GM21529 (cell line): ENCODE measurements at regions not wholly inside any gene's neighbourhood (a gene's known extent, or its start where the extent isn't known, plus 50 kb on each side); places are given as distances from the start of the nearest gene placed in this dataset.
"Not testable (repeated sequence)": the region's sequence is repeated elsewhere in the genome, so short reads cannot be mapped to it uniquely, and the experiment has no call there.

ENCODE experiments used
- ATAC-seq: cut with Tn5 transposase; IDR thresholded peaks from one replicate; pipeline ENCODE4 v1.9.1; 2021; ENCODE audit not compliant: unreplicated experiment

DNA sequence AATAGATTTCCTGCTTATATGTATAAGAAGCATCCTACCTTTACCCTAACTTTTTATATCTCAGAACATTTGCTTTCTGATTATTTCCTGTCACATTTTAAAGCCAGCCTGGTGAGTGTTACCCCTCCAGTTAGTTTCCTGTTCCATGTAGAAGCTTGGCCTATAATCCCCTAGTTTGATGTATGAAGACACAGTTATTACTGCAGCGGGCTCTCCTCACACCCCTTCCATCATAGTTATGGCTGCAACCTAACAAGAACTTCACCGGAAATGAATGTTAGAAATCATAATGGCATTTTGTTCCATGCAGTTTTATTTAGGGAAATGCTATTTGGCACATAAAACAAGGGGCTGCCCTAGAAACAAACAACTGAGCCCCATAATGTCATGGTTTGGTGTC is 400.2 kb upstream of the SETBP1 start:
- ATAC-seq = no peak

DNA sequence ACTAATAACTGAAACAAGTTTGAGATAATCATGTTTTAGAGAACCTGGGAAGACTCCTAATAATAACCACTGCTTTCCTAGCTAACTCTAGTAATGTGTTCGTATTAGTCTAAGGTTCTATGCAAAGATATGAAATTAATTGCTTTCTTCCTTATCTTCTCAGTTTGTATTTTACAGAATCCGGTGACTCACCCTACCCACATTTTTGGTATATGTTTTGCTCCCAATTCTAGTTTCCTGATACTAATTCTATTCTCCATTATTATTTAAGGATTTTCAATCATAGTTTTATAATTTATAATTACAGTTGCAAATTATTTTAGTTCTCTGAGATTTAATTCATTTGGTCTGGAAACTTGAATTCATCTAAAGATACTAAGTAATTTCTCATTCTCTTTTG is 394.6 kb upstream of the SETBP1 start:
- no peak for ATAC-seq

DNA sequence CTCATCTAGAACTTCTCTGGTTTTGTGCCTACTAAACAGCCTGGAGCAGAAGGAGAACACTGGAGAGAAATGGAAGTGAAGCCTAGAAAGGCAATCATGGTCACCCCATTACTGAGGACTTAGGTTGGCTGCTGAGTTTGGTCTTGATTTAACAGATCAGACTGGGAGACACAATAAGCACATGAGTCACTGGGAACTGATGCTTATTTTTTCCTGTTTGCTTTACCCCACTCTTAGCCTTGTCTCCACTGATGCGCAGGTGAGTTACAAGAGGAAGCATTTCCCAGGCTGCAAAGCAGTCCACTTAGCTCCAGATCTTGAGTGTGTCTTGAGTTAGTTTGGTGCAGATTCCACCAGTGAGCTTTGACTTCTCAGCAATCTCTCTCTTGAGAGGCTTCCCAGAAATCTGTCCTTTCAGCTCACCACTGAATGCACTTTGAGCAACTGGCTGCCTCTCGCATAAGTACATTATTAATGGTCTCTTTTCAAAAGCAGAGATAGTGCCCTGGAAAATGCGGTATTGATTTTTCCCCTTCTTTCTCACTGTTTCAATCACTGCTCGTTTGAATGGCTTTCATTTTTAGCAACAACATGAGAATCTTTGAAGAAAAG is 390.2 kb upstream of the SETBP1 start:
- ATAC-seq = no peak

DNA sequence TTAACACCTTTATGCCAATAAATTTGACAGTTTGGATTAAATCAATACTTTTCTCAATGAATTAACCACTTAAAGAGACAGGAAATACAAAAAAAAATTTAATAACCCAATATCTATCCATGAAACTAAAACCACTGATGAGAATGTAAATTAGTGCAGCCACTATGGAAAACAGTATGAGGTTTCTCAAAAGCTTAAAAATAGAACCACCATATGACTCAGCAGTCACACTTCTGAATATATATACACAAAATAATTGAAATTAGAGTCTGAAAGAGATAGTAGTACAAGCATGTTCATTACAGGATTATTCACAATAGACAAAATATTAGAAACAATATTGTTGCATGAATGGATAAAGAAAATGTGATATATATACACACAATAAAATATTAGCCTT is 382.1 kb upstream of the SETBP1 start:
- ATAC-seq = no peak

DNA sequence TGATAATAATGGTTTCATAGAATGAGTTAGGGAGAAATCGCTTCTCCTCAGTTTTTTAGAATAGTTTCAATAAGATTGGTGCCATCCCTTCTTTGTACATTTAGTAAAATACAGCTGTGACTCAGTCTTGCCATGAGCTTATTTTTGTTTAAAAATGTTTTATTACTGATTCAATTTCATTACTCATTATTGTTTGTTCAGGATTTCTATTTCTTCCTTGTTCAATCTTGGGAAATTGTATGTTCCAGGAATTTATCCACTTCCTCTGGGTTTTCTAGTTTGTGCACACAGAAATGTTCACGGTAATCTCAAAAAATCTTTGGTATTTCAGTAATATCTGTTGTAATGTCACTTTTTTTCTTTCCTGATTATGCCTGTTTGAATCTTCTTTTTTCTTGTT is 371.5 kb upstream of the SETBP1 start:
- ATAC-seq = no peak

DNA sequence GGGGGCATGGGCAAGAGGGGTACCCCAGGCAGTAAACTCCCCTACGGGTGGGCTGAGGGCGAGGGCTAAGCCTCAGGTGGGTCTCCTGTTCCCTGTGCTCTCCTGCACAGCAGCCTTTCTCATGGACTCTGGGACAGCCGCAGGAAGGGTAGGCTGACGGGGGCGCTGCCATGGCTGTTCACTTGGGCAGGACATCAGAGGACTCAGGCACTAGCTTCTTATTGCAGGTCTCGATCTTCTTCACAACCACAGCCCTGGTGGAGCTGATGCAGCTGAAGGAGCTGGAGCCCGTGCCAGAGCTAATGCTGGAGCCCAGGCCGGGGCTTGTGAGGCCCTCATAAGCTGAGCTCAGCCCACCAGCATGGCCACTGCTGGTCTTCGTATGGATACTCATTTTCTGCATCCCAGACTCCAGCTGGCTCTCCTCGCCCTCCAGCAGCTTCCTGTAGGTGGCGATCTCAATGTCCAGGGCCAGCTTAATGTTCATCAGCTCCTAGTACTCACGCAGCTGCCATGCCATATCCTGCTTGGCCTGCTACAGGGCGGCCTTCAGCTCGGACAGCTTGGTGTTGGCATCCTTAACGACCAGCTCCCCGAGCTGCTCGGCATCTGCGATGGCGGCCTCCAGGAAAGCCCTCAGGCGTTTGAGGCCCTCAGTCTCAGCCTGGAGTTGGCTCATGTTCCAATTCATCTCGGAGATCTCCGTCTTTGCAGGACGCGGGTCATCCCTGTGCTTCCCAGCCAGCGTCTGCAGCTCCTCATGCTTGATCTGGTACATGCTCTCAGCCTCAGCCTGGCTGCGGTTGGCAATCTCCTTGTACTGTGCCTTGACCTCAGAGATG is 359.8 kb upstream of the SETBP1 start:
- no peak for ATAC-seq

DNA sequence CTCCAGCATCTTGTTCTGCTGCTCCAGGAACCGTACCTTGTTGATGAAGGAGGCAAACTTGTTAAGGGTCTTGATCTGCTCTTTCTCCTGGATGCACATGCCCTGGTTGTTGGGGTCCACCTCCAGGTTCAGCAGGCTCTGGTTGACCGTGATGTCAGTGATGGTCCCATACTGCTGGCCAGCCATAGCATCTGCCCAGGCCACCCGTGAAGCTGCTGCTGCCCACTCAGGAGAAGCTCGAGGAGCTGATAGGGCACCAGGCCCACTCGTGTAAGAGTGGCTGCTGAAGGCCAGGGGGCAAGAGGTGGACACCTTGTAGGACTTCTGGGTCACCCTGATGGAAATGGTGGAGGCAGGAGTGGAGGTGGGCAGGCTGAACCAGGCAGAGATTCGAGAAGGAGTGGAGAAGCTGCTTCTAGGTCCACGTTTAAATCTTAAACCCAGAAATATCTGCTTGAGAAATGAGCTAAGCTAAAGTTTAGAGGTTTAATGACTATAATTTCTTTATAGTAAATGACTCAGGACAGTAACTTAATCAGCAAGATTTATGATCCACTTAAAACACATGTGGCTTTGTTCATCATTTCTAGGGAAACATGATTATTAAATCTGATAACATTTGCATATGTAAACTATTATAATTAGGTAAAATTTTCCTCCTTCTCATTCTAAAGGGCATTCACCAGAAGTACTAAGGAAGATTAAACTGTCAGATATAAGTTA is 358.7 kb upstream of the SETBP1 start:
- ATAC-seq = no peak

DNA sequence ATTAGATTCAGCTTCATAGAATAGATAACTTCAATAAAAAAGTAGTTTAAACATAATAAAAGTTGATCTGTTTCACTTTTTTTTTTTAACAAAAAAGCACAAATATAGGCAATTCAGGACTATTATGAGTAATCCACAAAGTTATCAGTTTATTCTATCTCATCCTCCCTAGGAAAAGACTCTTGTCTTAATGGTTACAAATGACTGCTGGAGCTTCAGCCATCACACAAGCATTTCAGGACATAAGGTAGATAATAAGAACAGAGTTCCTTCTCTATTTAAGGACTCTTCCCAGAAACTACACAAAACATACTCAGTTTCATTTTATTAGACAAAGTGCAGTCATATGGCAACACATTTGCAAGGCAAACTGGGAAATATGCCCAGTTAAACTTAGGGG is 357.6 kb upstream of the SETBP1 start:
- no peak for ATAC-seq

DNA sequence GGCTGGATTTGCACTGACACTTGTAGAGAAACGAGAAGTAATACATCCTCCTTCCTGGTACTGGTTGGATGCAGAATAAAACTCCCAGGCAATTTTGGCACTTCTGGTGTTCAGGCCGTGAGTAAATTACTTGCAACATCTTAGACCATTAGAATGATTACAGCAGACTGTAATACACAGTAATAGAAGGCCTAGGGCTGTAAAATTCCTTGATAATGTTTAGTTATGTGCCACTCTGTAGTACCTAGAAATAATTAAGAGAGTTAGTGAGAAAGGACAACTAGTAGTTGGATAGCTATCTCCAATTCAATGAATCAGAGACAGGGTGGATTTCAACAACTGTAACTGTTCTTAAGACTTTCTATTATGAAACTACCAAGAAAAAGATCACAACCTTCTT is 356.3 kb upstream of the SETBP1 start:
- ATAC-seq = no peak

DNA sequence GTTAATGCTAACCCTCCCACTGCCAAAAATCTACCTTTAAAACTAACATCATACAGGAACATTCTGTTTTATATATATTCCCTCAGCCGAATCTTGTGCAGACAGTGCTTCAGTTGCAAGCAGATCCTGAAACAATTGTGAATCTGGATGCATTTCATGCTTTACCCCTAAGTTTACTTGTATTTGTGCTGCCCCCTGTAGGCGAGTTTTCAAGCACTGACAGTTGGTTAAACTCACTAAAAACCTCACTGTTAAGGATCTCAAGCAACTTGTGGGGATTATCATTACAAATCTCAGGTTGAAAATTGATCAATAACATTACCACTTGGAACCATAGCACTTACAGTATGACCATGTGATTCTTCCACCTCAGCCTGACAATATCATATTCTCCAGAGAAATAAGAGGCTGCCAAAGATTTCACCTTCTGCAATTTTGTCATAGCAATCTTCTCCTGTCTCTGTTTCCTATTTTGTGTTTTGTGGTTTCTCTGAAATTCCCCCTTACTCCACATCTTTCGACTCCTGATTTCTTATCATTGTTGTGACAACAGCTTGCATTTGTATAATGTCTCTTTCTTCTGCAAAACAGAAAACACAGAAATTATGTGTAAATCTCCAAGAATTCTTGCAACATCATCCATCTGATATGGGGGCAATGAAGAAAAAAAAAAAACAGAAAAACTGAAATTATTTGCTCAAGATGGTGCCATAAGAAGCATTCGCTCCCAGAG is 354.6 kb upstream of the SETBP1 start:
- no peak for ATAC-seq

DNA sequence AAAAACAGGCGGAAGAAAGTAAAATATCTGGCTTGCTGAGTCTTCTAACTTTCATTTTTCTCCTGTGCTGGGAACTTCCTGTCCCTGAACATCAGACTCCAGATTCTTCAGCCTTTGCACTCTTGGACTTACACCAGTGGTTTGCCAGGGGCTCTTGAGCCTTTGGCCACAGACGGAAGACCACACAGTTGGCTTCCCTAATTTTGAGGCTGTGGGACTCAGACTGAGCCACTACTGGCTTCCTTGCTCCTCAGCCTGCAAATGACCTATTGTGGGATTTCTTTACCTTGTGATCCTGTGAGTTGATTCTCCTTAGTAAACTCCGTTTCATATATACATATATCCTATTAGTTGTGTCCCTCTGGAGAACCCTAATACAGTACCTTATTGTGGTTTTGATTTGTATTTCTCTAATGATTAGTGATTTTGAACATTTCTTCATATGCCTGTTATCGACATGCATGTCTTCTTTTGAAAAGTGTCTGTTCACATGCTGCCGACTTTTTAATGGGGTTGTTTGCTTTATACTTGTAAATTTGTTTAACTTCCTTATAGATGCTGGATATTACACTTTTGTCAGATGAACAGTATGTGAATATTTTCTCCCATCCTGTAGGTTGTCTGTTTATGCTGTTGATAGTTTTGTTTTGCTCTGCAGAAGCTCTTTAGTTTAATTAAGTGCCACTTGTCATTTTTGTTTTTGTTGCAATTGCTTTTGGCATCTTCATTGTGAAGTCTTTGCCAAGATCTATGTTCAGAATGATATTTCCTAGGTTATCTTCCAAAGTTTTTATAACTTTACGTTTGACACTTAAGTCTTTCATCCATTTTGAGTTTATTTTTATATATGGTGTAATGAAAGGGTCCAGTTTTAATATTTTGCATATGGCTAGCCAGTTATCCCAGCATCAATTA is 348.8 kb upstream of the SETBP1 start:
- ATAC-seq = no peak

DNA sequence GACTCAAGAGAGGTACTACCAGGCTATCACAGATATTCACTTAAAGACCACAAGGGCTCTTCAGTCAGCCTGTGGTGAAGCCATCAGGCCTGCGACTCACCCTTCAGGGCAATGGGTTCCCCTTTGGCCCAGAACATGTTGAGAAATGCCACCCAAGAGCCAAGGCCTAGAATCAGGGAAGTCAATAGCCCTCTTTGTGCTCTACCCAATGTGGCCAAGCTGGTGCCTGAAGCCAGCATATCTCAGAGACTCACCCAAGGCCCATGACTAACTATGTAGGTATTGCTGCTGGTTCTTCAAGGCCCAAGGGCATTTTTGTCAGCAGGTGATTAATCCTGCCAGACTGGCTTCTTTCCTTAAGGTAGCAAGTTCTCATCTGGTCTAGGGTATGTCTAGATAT is 338.9 kb upstream of the SETBP1 start:
- no peak for ATAC-seq

DNA sequence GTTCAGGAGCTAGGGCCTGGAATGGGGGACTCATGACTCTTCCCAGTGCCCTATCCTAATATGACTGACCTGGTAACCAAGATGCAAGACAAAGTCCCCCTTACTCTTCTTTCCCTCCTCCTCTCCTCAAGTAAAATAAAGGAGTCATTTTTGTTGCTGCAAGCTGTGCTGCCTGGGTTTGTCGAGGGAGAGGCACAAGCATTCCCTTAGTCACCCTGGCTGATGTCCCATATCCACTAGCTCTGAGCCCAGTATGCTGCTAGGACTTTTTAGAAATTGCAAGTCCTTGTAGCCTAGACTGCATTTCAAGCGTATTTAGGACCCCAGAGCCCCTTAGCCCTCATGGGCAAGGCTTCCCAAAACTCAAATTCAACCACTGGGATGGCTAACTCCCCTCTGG is 338.5 kb upstream of the SETBP1 start:
- no peak for ATAC-seq

DNA sequence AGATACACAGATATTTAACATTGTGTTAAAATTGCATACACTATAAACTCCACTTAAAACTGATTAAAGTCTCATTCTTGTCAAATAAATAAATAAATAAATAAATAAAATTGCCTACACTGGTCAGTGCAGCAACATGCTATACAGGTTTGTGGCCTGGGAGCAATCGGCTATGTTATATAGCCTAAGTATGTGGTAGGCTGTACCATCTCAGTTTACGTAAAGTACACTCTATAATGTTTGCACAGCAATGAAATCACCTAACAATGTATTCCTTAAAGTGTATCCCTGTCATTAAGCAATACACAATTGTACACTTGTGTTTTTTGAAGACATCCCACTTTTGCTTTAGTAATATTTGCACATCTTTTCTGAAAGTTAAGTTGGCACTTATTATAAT is 337.7 kb upstream of the SETBP1 start:
- ATAC-seq = no peak

DNA sequence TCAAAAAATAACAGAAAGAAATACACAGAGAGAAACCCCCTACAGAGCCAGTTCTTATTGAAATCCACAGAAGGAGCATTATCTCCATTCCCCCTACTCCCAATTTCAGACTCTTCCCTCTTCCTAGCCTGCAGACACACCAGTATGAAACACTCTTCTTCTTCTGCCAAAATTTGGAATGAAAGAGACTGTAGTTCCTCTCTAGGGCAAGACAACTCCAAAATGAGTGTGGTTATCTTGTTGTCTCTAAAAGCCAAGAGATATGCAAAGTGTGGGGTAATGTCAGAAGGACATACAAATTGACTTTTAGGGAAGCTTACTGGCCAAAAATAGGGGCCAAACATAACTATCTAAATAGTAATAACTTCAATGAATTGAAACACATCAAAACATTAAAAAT is 337.1 kb upstream of the SETBP1 start:
- ATAC-seq = no peak

DNA sequence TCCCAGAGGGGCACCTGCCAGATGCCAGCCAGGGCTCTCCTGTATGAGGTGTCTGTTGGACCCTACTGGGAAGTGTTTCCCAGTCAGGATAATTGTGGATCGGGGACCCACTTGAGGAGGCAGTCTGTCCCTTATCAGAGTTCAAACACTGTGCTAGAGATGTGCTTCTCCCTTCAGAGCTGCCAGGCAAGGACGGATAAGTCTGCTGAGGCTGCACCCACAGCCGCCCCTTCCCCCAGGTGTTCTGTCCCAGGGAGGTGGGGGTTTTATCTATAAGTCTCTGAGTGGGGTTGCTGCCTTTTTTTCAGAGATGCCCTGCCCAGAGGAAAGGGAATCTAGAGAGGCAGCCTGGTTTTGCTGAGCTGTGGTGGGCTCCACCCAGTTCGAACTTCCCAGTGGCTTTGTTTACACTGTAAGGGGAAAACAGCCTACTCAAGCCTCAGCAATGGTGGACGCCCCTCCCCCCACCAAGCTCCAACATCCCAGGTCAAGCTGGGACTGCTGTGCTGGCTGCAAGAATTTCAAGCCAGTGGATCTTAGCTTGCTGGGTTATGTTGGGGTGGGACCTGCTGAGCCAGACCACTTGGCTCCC is 324.0 kb upstream of the SETBP1 start:
- ATAC-seq = no peak

DNA sequence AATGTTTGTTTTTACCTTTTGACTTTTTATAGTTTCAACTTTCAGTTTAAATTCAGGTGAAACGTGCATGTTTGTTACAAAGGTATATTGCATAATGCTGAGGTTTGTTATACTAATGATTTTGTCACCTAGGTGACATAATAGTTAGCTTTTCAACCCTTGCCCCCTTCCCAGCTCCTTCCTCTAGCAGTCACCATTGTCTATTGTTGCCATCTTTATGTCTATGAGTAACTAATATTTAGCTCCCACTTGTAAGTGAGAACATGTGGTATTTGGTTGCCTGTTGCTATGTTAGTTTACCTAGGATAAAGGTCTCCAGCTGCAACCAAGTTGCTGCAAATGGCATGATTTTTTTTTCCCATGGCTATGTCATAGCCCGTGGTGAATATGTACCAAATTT is 322.3 kb upstream of the SETBP1 start:
- ATAC-seq = no peak

DNA sequence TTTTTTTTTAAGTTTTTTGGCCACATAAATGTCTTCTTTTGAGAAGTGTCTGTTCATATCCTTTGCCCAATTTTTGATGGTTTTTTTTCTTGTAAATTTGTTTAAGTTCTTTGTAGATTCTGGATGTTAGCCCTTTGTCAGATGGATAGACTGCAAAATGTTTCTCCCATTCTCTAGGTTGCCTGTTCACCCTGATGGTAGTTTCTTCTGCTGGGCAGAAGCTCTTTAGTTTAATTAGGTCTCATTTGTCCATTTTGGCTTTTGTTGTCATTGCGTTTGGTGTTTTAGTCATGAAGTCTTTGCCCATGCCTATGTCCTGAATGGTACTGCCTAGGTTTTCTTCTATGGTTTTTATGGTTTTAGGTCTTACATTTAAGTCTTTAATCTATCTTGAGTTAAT is 320.9 kb upstream of the SETBP1 start:
- ATAC-seq = not testable (repeated sequence)

DNA sequence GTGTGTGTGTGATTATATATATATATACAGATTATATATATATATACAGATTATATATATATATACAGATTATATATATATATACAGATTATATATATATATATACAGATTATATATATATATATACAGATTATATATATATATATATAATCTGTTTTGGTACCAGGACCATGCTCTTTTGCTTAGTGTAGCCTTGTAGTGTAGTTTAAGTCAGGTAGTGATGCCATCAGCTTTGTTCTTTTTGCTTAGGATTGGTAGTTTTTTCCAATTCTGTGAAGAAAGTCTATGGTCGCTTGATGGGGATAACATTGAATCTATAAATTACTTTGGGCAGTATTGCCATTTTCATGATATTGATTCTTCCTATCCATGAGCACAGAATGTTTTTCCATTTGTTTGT is 318.5 kb upstream of the SETBP1 start:
- ATAC-seq = not testable (repeated sequence)

DNA sequence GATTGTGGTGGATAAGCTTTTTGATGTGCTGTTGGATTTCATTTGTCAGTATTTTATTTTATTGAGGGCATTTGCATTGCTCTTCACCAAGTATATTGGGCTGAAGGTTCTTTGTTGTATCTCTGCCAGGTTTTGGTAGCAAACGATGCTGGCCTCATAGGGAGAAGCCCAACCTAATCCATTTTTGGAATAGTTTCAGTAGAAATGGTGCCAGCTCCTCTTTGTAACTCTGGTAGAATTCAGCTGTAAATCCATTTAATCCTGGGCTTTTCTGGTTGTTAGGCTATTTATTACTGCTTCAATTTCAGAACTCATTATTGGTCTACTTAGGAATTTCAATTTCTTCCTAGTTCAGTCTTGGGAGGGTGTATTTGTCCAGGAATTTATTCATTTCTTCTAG is 309.8 kb upstream of the SETBP1 start:
- no peak for ATAC-seq
